A549 (cell line): ENCODE measurements at regions not wholly inside any gene's neighbourhood (a gene's known extent, or its start where the extent isn't known, plus 50 kb on each side); places are given as distances from the start of the nearest gene placed in this dataset.

Experiments
- ATAC-seq, 2 experiments: fragments of 200-7000 bp in 1 of 2; fragments of >200 bp in 1 of 2; cut with Nextera tagmentation in 1 of 2; cut with Tn5 transposase in 1 of 2; 3 replicates each; pipeline versions ENCODE4 v1.8.0 to v1.9.1; 2018 to 2020; ENCODE audit warnings: mild to moderate bottlenecking in 1 of 2, moderate library complexity in 1 of 2
- CTCF ChIA-PET: fragments of 300-600 bp; sonication (Branson Sonifier 250); formaldehyde crosslinking; extraction: SDS; loops from one replicate; lab custom pipeline; 2021; ENCODE audit warnings: antibody characterized with exemption, inconsistent platforms; lab: Yijun Ruan, JAX
- POLR2A ChIA-PET: fragments of 350-600 bp; formaldehyde crosslinking; extraction: SDS; loops from one replicate; lab custom pipeline; 2021; ENCODE audit warnings: antibody characterized with exemption, inconsistent platforms; lab: Yijun Ruan, JAX
- DNase-seq, 2 experiments: peaks; one replicate each; pipeline versions ENCODE4 v3.0.0 to v3.0.0-alpha.2; 2011 to 2016; ENCODE audit warnings: low read depth in 1 of 2, low spot score in 1 of 2
- FAIRE-seq: peaks from 2 replicates; lab custom pipeline; 2011; peaks lifted over from hg19 to GRCh38; lab: Jason Lieb, UNC
- H3K27ac ChIP-seq, 2 experiments: fragments of >200 bp; sonication (Bioruptor Twin); formaldehyde crosslinking; 3 replicates each; pipeline ENCODE4 v1.5.1; 2016 to 2017
- H3K4me1 ChIP-seq: fragments of >200 bp; sonication (Bioruptor Twin); formaldehyde crosslinking; 3 replicates; pipeline ENCODE4 v1.6.1; 2016
- H3K4me2 ChIP-seq: fragments of >200 bp; sonication (Bioruptor Twin); formaldehyde crosslinking; 3 replicates; pipeline ENCODE4 v1.6.1; 2016
- H3K4me3 ChIP-seq: fragments of >200 bp; sonication (Bioruptor Twin); formaldehyde crosslinking; 3 replicates; pipeline ENCODE4 v1.5.1; 2016
- H3K9me3 ChIP-seq: fragments of >200 bp; sonication (Bioruptor Twin); formaldehyde crosslinking; 3 replicates; pipeline ENCODE4 v1.6.1; 2016
- CBX2 ChIP-seq: fragments of 200-600 bp; sonication (generic); IDR thresholded peaks from 2 replicates; pipeline ENCODE4 v1.6.1; 2016; ENCODE audit warnings: low read depth, mild to moderate bottlenecking, borderline replicate concordance
- E2F6 ChIP-seq: IDR thresholded peaks from 2 replicates; pipeline ENCODE4 v1.6.1; 2012; ENCODE audit warnings: low read depth, borderline replicate concordance
- EHF ChIP-seq: fragments of 250-450 bp; sonication (Bioruptor Pico); IDR thresholded peaks from 2 replicates; pipeline ENCODE4 v1.5.0; 2020; ENCODE audit warnings: mild to moderate bottlenecking
- ELK1 ChIP-seq: fragments of 150-350 bp; IDR thresholded peaks from 2 replicates; pipeline ENCODE4 v1.6.1; 2014; ENCODE audit warnings: low read depth, mild to moderate bottlenecking, low read length
- FOXS1 ChIP-seq: fragments of 250-450 bp; sonication (Bioruptor Pico); IDR thresholded peaks from 2 replicates; pipeline ENCODE4 v1.5.0; 2020; ENCODE audit warnings: mild to moderate bottlenecking, moderate library complexity
- HEYL ChIP-seq: fragments of 250-450 bp; sonication (Bioruptor Pico); IDR thresholded peaks from 2 replicates; pipeline ENCODE4 v1.8.0; 2021; ENCODE audit warnings: mild to moderate bottlenecking, moderate library complexity
- HMGXB4 ChIP-seq: fragments of 250-450 bp; sonication (Bioruptor Pico); IDR thresholded peaks from 2 replicates; pipeline ENCODE4 v1.5.0; 2021; ENCODE audit warnings: mild to moderate bottlenecking, moderate library complexity, borderline replicate concordance
- JUN ChIP-seq, 2 experiments: fragments of >200 bp; sonication (Bioruptor Twin); formaldehyde crosslinking; IDR thresholded peaks; 2 replicates in 1 of 2; 3 replicates in 1 of 2; pipeline ENCODE4 v1.6.1; 2016 to 2017
- KDM1A ChIP-seq: fragments of 200-600 bp; sonication (generic); IDR thresholded peaks from 2 replicates; pipeline ENCODE4 v1.6.1; 2016; ENCODE audit warnings: low read depth, mild to moderate bottlenecking
- KDM5A ChIP-seq: fragments of 200-600 bp; sonication (generic); IDR thresholded peaks from 2 replicates; pipeline ENCODE4 v1.6.1; 2016; ENCODE audit warnings: antibody characterized with exemption, mild to moderate bottlenecking
- MAZ ChIP-seq: fragments of 150-350 bp; IDR thresholded peaks from 2 replicates; pipeline ENCODE4 v1.6.1; 2014; ENCODE audit warnings: antibody characterized with exemption, low read depth, low read length, borderline replicate concordance
- NR3C1 ChIP-seq: fragments of >200 bp; sonication (Bioruptor Twin); formaldehyde crosslinking; IDR thresholded peaks from 3 replicates; pipeline ENCODE4 v1.6.1; 2017
- PBX3 ChIP-seq: IDR thresholded peaks from 2 replicates; pipeline ENCODE4 v1.6.1; 2012
- PHF8 ChIP-seq: fragments of 200-600 bp; sonication (generic); IDR thresholded peaks from 2 replicates; pipeline ENCODE4 v1.6.1; 2016; ENCODE audit warnings: low read depth, mild to moderate bottlenecking, antibody characterized with exemption, moderate library complexity, borderline replicate concordance
- RFX5 ChIP-seq: fragments of 450-650 bp; IDR thresholded peaks from 2 replicates; pipeline ENCODE4 v1.7.1; 2014; ENCODE audit warnings: antibody characterized with exemption, mild to moderate bottlenecking, moderate library complexity
- RNF2 ChIP-seq: fragments of 200-600 bp; sonication (generic); IDR thresholded peaks from 2 replicates; pipeline ENCODE4 v1.6.1; 2016; ENCODE audit warnings: low read depth, mild to moderate bottlenecking, antibody characterized with exemption, moderate library complexity, borderline replicate concordance
- SMC3 ChIP-seq: fragments of >200 bp; sonication (Bioruptor Twin); formaldehyde crosslinking; IDR thresholded peaks from 3 replicates; pipeline ENCODE4 v1.6.1; 2018; ENCODE audit warnings: inconsistent platforms
- SREBF2 ChIP-seq: fragments of 450-650 bp; IDR thresholded peaks from 2 replicates; pipeline ENCODE4 v1.6.1; 2014; ENCODE audit warnings: mild to moderate bottlenecking, moderate library complexity
- TP53 ChIP-seq: fragments of 250-450 bp; sonication (Bioruptor Pico); IDR thresholded peaks from 2 replicates; pipeline ENCODE4 v1.5.0; 2021; ENCODE audit warnings: mild to moderate bottlenecking, moderate library complexity
- WGBS: methylation state at CpG from one replicate; pipeline ENCODE4 v1.1.6; 2017; ENCODE audit errors: missing lambda C conversion rate; 5-methylcytosine and 5-hydroxymethylcytosine counted together
- TF ChIP-seq, protein P1 (sequence below): IDR thresholded peaks from 2 replicates; pipeline ENCODE4 v1.6.1; 2012
- TF ChIP-seq, protein P2 (sequence below): fragments of >200 bp; sonication (Bioruptor Twin); formaldehyde crosslinking; IDR thresholded peaks from 3 replicates; pipeline ENCODE4 v1.5.1; 2016

GRCh38 chr7:131074585-131074984 is 253.1 kb upstream of the MKLN1 start:
- Histone ChIP-seq H3K4me2 (no peak overlapping the region), H3K9me3 (no peaks in the 10 kb centered on the region), H3K4me3 (no peak overlapping the region), H3K27ac (no peak overlapping the region), H3K4me1 (peaks cover 31% of the 10 kb centered on the region)
- FAIRE-seq (no peak), DNase-seq (no peak), ATAC-seq (no peak)
- ChIA-PET POLR2A (no interaction called here), CTCF (no interaction called here)
- TF ChIP-seq ELK1 (no peak), KDM5A (no peak), HEYL (no peak), E2F6 (no peak), PBX3 (no peak), FOXS1 (CRISPR knock-in tag) (no peak), RNF2 (no peak), MAZ (no peak), PHF8 (no peak), RFX5 (no peak), TP53 (no peak), CBX2 (no peak), JUN (IDR thresholded peaks at IDR 0.05) (no peak), EHF (no peak)
- 93% methylated on average over 4 of the region's 4 CpGs for WGBS

DNA sequence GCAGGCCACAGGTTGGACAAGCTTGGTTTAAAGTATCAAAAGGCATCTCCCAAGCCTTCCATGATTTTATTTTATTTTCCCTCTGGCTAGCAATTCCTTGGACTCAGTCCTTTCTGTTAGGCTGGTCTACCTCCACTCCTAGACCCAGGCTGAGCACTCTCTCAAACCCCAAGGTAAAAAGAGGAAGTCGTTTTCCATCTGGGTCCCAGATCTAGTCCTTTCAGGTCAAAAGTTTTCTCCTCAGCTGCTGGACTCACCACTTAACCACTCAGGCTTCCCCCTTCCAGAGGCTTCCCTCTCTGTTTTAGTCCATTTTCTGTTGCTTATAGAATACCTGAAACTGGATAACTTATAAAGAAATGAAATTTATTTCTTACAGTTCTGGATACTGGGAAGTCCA is 252.3 kb upstream of the MKLN1 start:
- TF ChIP-seq SREBF2 (no peak), NR3C1 (no peak), SMC3 (no peak), HMGXB4 (CRISPR knock-in tag) (no peak), KDM1A (no peak), EHF (no peak), FOXS1 (CRISPR knock-in tag) (no peak)
- TF ChIP-seq, protein P1, sequence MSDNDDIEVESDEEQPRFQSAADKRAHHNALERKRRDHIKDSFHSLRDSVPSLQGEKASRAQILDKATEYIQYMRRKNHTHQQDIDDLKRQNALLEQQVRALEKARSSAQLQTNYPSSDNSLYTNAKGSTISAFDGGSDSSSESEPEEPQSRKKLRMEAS: no peak
- TF ChIP-seq, protein P2, sequence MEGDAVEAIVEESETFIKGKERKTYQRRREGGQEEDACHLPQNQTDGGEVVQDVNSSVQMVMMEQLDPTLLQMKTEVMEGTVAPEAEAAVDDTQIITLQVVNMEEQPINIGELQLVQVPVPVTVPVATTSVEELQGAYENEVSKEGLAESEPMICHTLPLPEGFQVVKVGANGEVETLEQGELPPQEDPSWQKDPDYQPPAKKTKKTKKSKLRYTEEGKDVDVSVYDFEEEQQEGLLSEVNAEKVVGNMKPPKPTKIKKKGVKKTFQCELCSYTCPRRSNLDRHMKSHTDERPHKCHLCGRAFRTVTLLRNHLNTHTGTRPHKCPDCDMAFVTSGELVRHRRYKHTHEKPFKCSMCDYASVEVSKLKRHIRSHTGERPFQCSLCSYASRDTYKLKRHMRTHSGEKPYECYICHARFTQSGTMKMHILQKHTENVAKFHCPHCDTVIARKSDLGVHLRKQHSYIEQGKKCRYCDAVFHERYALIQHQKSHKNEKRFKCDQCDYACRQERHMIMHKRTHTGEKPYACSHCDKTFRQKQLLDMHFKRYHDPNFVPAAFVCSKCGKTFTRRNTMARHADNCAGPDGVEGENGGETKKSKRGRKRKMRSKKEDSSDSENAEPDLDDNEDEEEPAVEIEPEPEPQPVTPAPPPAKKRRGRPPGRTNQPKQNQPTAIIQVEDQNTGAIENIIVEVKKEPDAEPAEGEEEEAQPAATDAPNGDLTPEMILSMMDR: no peak
- 68% methylated on average over 1 of the region's 1 CpG for WGBS
- Histone ChIP-seq H3K27ac (no peak overlapping the region), H3K9me3 (no peaks in the 10 kb centered on the region), H3K4me3 (no peak overlapping the region), H3K4me2 (no peak overlapping the region), H3K4me1 (peaks cover 28% of the 10 kb centered on the region; the same call in 2 of the 3 replicates)
- ATAC-seq (no peak), FAIRE-seq (no peak), DNase-seq (no peak)
- CTCF ChIA-PET: no interaction called here
- POLR2A ChIA-PET: no interaction called here
